Posterior cingulate gyrus (tissue), 11 donors: ENCODE measurements at regions not wholly inside any gene's neighbourhood (a gene's known extent, or its start where the extent isn't known, plus 50 kb on each side); places are given as distances from the start of the nearest gene placed in this dataset.

Experiments used
- DNase-seq, 10 donors: peaks; one replicate each; pipeline versions ENCODE4 v3.0.0 to v3.0.0-alpha.2; 2020 to 2021; ENCODE audit warnings: mixed read lengths in 3 of 10
- intact Hi-C: fragments of 100-400 bp; cut with DNase I; formaldehyde crosslinking; loops from one replicate; pipeline ENCODE4 v1.15.1; 2023

GRCh38 chr5:167998148-167998767 lies 293.2 kb upstream of the WWC1 start:
- no peak for DNase-seq
- intact Hi-C loops = no loop called here

DNA sequence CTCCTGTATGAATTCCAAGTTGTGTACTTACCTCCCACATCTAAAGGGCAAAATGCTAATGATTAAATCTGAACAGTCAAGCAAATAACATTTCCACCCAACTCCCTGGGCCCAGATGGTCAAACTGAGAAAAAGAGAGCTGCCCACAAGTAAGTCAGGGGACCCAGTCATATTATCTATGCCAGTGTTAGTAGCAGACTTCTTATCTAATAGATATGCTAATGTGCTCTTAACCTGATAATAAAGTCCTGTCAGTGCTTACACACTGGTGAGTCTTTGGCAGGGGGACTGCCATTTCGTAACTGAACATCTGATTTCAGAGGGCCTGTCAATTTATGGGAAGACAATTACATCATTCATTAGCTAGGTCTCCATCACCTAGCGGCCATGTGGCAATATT lies 292.3 kb upstream of the WWC1 start:
- intact Hi-C loops = no loop called here

GRCh38 chr5:168001318-168001717 lies 290.1 kb upstream of the WWC1 start:
- DNase-seq = no peak
- intact Hi-C loops = no loop called here

More for the DNA sequence above, 292.3 kb upstream of the WWC1 start:
- no peak for DNase-seq

DNA sequence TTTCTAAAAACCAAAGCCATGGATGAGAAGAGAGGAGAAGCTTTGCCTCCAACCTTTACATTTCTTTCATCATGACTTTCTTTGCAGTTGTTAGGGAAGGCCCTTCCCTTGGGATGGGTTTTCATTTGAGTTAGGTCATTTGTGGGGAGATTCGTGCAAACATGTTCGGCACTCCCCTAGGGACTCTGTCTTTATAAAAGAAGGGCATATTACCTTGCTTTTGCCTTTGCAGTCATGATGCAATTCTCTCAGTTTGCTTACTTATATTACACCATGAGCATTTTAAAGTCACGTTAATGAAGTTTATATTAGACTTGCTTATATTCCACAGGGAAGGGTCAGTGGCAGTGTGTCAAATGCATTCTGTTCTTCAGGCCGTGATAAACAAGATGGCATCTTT lies 289.3 kb upstream of the WWC1 start:
- no peak for DNase-seq
- intact Hi-C loops = no loop called here

GRCh38 chr5:168005093-168005492 lies 286.4 kb upstream of the WWC1 start:
- intact Hi-C loops = no loop called here
- DNase-seq = no peak

- intact Hi-C loops = no loop called here
- no peak for DNase-seq
Measured at GRCh38 chr5:168005936-168006335, 285.5 kb upstream of the WWC1 start.

DNA sequence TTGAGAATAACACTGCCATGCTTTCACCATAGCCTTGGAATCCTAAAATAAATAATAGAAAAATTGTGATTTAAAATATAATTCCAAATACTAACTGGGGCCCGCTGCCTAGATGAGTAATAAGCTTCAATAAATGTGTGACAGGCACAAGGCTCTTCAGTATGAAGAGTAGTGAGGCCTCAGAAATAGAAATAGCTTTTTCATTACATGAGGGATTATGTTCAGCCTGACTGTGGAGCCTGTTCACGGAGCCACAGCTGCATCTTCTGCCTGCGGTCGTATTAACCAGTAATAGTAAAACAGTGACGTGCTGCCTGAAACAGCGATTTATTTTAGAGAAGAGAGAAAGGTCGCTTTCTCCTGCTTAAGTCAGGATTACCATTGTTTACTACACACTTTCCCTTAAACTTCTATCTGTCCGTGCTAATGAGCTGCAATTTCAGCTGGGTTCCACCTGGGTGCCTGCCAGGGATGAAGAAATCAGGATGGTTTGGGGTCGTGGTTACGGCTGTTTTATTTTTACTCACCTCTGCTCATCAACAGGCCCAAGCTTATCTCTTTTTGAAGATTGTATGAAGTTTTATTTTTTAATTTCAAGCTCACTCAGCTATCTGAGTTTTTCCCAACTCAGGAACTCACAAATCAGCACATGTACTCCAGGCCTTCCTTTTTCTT lies 284.9 kb upstream of the WWC1 start:
- intact Hi-C loops = no loop called here
- DNase-seq = no peak

DNA sequence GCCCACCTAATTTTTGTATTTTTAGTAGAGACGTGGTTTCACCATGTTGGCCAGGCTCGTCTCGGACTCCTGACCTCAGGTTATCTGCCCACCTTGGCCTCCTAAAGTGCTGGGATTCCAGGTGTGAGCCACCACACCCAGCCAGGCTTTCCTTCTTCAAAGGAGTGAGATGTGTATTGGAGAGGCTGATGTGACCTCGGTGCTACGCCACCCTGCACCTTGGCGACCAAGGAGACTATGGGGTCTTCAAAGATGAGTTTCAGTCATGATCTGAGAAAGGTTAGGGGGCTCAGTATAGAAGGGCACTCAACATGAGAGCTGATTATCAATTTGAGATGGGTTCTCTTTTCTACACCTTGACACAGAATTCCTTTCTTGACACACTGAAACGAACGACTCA lies 284.2 kb upstream of the WWC1 start:
- intact Hi-C loops = no loop called here

GRCh38 chr5:168008555-168008954 lies 282.9 kb upstream of the WWC1 start:
- intact Hi-C loops = no loop called here

More for the DNA sequence above, 284.2 kb upstream of the WWC1 start:
- DNase-seq = no peak

GRCh38 chr5:168011096-168011495 lies 280.3 kb upstream of the WWC1 start:
- intact Hi-C loops = loop anchor here (10.0 kb wide), 1 partner anchor 416 kb away; no protein-coding TSS in a partner anchor
- DNase-seq = no peak

More at GRCh38 chr5:168008555-168008954, 282.9 kb upstream of the WWC1 start:
- DNase-seq = no peak

DNA sequence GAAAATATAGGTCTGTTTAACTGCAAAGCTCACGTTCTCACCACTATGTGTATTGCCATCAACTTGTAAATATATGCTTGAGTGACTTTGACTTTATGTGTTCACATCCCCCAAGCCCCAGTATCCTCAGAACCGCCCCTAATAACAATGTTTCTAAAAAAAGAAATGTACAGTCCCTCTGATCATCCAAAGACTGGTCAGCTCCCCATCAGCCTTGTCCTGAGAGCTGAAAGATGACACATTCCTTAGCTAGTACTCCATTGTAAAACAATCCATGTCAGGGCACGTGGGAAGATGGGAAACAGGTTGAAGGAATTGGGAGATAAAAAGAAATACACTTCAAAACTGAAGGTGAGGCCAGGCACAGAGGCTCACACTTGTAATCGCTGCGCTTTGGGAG lies 279.4 kb upstream of the WWC1 start:
- no peak for DNase-seq
- intact Hi-C loops = loop anchor here (10.0 kb wide), 1 partner anchor 417 kb away; no protein-coding TSS in a partner anchor

- intact Hi-C loops = loop anchor here (10.0 kb wide), 1 partner anchor 419 kb away; no protein-coding TSS in a partner anchor
- no peak for DNase-seq
Measured at GRCh38 chr5:168013546-168013945, 277.9 kb upstream of the WWC1 start.

DNA sequence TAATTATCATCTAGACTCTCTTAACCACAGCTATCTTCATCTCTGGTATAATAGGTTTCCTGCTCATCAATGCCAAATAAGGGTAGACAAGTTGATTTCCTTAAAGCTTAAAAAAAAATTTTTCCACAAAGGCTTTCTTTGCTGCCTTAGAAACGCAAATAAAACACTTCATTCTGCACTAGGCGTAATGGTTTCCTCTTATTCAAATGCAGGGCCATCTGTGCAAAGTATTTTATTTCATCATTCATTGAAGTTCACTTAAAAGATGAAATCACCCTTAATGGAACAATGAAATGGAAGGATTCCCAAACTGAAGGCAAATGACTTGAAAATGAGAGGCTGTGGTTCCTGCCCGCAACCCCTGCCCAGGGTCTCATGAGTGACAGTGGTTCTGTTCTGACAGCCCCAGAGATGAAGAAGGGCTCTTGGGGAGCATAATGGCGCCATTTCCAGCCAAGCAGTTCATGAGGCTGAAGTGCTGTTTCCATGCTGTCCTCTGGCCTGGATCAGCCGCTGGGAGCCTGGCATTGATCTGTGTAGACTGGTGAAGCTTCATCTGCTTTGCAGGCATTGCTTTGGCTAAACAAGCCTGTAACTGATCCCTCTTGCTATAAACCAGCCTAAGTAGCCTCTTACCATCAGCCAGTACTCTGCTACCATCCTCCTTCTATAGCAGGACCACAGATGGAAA lies 276.9 kb upstream of the WWC1 start:
- no peak for DNase-seq
- intact Hi-C loops = loop anchor here (10.0 kb wide), 1 partner anchor 420 kb away; no protein-coding TSS in a partner anchor

- intact Hi-C loops = loop anchor here (10.0 kb wide), 1 partner anchor 421 kb away; no protein-coding TSS in a partner anchor
- DNase-seq = no peak
Measured at GRCh38 chr5:168015506-168015905, 275.9 kb upstream of the WWC1 start.

DNA sequence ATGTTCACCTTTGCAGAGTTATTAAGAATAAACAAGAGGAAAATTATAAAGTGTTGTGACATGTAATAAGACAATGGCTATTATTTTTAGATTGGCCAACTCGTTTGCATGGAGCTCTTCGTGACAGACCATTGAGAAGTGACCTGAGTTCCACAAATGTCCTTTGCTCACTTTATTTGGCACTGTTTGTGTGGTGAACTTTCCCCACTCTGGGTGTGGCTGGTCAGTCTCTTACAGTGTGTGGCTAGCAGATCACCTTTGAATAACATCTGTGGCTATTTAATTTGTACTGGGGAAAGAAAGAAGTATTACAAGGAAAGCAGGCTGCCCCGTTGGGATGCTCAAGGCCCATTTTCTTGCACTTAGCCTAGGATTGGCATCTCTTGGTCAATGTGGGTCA lies 274.1 kb upstream of the WWC1 start:
- no peak for DNase-seq
- intact Hi-C loops = loop anchor here (10.0 kb wide), 1 partner anchor 423 kb away; no protein-coding TSS in a partner anchor

- DNase-seq = no peak
- intact Hi-C loops = loop anchor here (10.0 kb wide), 1 partner anchor 424 kb away; no protein-coding TSS in a partner anchor
Measured at GRCh38 chr5:168019143-168019542, 272.3 kb upstream of the WWC1 start.

- intact Hi-C loops = loop anchor here (2.0 kb wide), 1 partner anchor 298 kb away; no protein-coding TSS in a partner anchor
- no peak for DNase-seq
Measured at GRCh38 chr5:168020542-168021294, 270.7 kb upstream of the WWC1 start.

- no peak for DNase-seq
- intact Hi-C loops = no loop called here
Measured at GRCh38 chr5:168022446-168023169, 268.8 kb upstream of the WWC1 start.

DNA sequence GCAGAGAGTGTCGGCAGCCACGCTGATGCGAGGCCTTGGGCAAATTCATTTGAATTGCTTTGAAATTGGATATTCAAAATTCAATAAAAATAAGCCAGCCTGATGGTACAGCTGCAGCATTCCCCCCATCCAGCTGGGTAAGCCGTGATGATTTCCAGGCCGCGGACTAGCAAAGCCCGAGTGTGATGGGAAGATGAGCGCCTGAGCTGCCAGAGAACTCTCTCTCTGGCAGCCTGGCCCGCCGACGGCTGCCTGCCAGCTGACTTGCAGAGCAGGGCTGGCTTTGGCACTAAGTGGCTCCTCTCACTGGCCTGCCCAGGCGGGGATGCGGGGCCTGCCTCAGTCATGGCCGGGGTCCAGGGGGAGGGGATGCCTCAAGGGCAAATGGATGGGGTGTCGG lies 268.3 kb upstream of the WWC1 start:
- peak; percentile 51 to 96 (median 66) for DNase-seq
- intact Hi-C loops = no loop called here

GRCh38 chr5:168024306-168024705 lies 267.1 kb upstream of the WWC1 start:
- no peak for DNase-seq
- intact Hi-C loops = no loop called here
